ENCODE measurements at regions not wholly inside any gene's neighbourhood (a gene's known extent, or its start where the extent isn't known, plus 50 kb on each side); places are given as distances from the start of the nearest gene placed in this dataset.
"Not testable (repeated sequence)": the region's sequence is repeated elsewhere in the genome, so short reads cannot be mapped to it uniquely, and the experiment has no call there.

DNA sequence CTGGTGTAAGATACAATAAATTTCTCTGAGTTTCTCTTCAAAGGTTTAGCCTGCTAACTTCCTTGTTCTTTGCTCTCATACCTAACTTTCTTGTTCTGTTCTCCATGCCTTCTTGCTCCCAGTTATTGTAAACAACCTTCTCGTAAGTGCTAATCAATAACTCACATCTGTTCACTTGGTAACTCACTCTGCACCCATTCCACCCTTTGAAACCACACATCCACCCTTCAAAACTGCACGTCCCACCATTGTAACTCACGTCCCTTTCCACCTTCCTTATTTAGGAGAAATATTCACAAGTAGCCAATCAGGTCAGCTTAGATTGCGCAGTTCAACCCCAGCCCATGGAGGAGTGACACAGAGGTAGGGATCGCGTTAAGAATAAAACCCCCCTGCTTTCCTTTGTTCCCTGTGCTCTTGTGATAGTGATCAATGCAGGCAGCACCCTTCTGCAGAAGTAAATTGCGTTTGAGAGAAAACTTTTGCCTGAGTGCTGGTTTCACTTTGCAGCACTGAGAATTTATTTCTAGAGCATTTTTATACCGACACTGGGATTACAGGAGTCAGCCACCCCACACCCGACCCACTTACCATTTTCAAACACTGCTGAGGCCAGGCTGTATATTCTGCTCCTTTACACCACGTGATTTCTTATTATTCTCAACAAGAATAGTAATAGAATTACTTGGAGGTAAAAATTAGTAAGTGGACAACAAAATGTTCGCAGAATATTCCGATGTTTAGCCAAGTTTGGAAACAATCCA is 789.2 kb upstream of the RGS18 start:
- no peak for DNase-seq

DNA sequence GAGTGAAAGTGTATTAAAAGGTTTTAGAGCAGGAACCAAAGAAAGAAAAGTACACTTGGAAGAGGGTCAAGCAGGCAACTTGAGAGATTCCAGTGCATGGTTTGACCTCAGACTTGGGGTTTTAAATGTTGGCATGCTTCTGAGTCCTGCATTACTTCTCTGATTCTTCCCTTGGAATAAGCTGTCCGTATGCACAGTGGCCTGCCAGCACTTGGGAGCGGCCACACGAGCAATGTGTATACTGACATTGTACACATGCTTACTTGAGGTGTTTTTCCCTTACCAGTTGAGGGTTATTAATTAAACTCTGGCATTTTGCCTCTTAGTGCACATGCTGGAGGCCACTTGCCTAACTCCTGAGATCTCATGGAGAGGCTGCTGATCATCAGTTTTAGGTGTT is 786.6 kb upstream of the RGS18 start:
- no peak for DNase-seq

DNA sequence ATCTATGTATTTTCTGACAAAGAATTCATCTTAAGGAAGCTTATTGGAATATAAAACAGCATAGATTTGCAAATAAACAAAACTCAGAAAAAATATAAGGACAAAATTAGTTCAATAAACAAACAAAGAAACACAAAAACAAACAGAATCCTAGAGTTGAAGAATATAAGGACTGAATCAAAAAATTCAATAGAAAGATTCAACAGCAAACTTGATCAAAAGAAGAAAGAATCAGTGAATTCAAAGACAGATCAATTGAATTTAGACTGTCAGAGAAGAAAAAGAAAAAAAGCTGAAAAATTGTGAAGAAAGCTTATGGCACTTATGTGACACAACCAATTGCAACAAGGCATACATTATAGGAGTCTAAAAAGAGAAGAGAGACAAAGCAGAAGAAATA is 770.0 kb upstream of the RGS18 start:
- no peak for DNase-seq

DNA sequence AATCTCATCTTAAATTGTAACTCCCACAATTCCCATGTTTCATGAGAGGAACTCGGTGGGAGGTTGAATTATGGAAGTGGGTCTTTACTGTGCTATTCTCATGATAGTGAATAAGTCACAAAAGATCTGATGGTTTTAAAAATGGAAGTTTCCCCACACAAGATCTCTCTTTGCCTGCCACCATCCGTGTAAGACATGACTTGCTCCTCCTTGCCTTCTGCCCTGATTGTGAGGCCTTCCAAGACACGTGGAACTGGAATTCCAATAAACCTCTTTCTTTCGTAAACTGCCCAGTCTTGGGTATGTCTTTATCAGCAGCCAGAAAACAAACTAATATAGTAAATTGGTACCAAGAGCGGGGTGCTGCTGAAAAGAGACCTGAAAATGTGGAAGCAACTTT is 761.6 kb upstream of the RGS18 start:
- no peak for DNase-seq

DNA sequence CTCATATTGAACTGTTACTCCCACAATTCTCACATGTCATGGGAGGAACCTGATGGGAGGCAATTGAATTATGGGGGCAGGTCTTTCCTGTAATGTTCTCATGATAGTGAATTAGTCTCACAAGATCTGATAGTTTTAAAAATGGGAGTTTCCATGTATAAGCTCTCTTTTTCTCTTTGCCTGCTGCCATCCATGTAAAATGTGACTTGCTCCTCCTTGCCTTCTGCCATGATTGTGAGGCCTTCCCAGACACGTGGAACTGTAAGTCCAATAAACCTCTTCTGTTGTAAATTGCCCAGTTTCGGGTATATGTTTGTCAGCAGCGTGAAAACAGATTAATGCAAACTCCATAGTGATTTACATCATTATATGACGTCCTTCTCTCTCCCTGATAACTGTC is 759.7 kb upstream of the RGS18 start:
- DNase-seq = no peak

DNA sequence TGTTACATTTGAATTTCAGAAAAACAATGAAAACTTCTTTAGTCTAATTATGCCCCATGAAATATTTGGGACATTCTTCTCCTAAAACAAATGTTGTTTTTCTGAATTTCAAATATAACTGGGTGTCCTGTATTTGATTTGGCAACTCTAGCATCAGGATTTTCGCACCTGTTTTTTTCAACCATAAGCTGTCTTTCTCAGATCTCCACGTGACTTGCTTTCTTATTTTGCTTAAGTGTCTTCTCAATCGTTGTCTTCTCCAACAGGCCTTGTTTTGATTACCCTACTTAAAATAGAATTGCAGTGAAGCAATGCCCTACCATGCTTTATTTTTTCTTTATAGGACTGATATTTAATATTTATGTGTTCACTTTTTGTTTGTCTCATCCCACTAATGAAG is 752.8 kb upstream of the RGS18 start:
- no peak for DNase-seq

DNA sequence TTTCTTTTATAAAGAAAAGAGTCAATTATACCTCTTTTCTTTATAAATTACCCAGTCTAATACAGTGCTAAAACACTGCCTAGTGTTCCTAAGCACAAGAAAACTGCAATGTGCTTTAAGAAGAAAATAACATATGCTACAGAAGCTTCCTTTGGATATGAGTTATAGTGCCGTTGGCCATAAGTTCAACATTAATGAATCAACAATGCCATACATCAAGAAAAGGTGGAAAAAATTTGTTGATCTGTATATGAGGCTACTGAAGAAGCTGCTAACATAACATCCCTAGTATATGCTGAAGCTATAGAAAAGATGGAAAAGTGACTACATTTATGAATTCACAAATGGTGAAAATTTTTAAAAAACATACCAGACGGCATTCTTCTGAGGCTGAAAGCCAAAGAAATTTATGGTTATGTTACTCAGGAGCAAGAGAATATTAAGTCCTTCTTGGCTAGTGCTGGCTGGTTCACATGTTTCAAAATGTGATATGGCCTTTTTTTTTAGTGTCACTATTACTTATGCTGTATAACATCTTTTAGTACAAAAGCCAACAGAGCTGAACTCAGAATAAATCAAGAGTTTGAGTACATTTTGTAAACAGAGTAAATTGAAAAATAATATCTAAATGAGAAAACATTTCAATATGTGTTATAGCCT is 743.2 kb upstream of the RGS18 start:
- DNase-seq = no peak

DNA sequence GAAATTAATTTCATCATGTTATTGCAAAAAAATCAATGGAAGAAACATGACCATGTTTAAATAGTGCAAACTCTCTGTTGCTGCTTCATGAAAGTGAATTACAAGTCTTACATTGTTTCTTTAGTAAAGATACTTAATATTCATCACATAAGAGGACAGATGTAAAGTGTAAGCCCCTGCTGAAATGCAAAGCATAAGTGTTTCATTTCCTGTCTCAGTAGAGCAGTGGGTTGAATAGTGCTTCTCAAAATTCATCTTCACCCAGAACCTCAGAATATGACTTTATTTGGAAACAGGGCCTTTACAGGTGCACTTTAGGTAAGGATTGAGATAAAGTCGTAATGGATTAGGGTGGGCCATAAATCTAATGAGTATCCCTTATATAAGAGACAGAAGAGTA is 738.4 kb upstream of the RGS18 start:
- no peak for DNase-seq

DNA sequence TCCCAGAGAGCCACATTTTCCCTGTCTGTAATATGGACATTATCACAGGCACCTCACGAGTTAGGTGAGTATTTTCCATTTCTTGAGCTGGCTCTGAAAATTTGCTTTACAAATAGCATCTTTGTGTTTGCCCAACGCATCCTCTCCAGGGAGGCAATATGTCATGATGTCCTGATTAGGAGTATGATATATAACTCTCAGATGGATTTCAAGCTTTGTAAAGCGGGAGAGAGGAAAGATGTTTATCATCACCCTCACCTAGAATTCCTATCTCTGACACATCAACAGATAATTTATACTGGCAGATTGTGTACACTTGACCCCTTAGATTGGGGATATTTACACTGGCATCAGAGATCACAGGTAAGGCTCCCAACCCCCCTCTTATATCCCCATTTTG is 730.7 kb upstream of the RGS18 start:
- DNase-seq = no peak

DNA sequence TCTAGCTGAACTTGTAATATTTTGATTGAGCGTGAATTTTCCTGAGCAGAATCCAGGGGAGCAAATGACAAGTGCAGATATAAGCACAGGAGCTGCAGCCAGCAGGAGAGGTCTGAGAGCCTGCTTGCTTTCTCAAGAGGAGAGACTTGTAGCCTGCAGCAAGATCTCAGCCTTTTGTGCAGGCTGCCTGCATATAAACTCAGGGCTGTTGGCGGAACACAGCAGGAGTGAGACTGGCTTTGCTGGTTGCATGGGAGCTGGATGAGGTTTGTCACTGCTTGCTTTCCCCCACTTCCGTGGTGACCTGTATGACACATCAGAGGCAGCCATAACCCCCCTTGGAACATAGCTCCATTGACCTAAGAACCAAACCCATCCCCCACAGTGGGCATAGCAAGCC is 725.4 kb upstream of the RGS18 start:
- no peak for DNase-seq

DNA sequence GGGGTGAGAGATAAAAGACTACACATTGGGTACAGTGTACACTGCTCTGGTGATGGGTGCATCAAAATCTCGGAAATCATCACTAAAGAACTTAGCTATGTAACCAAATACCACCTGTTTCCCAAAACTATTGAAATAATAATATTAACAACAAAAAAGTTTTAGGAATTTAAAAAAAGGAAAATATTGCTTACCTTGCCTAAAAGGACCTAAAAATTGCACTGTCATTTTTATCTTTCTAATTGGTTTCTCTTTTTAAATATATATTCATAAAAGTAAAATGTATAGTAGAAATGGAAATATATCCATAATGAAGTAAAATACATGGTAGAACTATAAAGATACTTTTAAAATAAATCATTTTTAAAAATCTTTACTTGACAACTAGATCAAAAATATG is 719.3 kb upstream of the RGS18 start:
- DNase-seq = no peak

DNA sequence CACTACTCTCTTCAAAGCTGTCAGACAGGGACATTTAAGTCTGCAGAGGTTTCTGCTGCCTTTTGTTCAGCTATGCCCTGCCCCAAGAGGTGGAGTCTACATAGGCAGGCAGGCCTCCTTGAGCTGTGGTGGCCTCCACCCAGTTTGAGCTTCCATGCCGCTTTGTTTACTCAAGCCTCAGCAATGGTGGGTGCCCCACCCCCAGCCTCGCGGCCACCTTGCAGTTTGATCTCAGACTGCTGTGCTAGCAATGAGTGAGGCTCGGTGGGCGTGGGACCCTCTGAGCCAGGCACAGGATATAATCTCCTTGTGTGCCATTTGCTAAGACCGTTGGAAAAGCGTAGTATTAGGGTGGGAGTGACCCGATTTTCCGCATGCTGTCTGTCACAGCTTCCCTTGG is 710.0 kb upstream of the RGS18 start:
- not testable (repeated sequence) for DNase-seq

DNA sequence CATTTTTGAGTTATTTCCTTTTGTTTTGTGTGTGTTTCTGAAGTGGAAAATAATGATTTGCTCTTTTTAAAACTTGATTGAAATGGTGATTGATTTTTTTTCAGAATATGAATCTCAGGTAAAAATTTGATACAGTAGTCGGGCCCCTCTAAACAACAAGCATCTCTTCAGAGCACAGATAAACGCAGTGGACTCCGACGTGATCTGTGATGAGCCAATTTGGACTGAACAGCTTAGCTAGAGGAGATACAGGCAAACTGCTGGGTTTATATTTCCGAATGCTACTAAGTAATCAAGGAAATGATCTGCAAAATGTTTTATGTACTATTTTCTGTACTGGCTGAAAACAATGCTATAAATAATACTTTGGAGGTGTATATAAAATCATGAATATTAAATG is 705.7 kb upstream of the RGS18 start:
- DNase-seq = no peak

DNA sequence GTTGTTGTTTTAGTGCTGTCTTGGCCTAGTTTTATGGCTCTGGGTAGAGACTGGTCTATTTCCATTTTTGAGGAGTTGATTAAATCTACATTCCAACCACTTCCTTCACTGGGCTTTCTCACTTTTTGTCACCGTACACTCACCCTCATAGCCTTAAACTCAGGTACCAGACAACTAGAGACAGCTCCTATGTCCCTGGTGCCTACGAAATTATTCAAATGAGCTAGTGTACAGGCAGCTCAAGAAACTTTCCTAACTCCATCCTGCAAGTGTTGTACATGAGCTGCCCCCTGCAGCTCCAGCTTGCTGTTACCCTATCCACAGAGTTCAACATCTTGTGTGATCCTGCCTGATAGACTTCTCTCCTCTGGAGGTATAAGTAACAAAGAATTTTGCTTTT is 704.8 kb upstream of the RGS18 start:
- no peak for DNase-seq

DNA sequence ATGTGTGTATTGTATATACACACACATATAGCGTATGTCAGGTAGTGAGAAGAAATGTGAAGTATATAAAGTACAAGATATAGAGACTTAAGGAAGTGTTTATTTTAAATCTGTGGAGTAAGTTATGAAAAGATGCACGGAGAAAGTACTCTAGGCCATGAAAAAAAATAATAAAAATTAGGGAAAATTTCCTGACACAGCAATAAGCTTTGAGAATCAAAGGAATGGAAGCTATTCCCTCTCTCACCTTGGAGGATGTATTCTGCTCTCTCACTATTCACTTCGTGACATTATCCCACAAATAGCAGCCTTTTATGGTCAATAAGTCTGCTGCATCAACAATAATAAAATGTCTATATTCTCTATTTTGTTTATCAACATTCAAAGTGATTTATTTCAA is 700.4 kb upstream of the RGS18 start:
- no peak for DNase-seq

DNA sequence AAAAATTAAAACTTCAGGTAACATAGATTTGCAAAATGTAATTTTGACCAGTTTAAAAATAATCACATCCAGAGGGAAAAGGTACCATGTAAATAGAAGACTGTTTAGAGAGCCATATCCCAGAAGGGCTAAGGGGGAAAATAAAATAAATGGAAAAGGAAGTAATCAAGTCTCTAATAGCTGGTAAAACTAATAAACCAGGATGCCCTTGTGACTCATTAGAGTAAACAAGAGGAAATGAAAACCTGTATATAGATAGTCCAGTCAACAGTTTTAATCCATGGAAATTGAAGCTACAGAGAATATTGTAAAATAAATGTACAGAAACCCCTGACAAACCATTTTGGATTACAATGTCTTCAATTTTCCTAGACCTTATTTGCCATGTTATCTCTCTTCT is 698.0 kb upstream of the RGS18 start:
- no peak for DNase-seq

DNA sequence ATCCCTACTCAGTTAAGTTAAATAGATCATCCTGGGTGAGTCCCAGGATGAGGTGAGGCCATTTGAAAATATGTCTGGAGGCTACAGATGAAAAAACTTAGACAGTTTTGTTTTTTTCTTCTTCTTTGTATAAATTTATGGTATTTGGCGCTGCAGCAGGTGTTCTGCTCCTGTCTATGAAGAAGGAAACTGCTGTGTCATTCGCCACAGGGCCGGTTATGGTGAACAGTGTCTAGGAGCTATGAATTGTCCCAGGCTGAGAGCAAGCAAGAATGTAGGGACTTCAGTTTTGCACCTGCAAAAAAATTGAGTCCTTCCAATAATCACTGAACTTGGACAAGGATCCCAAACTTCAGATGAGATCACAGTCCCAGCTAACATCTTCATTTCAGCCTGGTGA is 674.3 kb upstream of the RGS18 start:
- DNase-seq = no peak

DNA sequence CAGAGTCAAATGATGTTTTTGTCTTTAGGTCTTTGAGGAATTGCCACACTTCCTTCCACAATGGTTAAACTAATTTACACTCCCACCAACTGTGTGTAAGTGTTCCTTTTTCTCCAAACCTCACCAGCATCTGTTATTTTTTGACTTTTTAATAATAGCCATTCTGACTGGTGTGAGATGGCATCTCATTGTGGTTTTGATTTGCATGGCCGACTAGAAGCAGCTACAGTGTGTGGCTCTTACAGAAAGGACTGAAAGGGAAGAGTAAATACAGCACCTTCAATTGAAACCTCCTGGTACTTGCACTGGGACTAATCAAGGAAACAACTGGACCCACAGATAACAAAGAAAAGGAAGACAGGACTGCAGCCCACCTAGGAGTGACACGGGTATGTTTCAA is 668.0 kb upstream of the RGS18 start:
- DNase-seq = no peak

DNA sequence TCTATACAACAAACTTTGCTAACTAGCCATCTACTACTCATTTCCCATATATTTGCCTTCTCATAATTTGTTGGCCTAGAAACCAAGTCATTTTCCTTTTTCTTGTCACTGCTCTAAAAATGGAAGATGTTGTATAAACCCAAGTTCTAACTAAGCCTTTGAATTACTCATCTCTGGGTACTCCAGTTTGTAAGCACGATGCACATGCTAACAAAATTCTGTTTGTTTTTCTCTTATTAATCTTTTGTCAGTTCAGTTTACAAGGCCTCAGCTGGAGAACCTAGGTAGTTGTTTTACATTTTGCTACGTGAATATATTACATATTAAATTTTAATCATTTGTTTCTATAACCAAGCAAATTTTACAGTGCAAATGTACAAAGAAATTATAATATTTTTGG is 663.2 kb upstream of the RGS18 start:
- no peak for DNase-seq

DNA sequence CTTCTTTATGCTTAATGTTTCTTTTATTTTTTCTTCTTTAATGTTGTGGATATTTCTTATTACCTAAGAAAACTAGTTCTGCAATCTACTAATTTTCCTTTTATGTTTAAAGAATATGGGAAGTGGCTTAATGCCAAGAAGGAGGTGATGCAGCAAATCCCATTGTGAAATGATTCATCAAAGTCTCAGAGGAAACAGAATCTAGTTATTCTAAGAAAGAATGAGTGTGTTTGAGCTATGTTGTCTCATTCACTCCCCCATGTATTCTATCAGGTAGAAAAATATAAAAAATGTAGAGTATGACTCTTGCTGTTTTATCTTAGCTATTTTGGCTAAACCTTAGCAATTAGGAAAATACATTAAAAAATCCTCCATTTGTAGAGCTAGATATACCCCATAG is 659.9 kb upstream of the RGS18 start:
- DNase-seq = no peak

DNA sequence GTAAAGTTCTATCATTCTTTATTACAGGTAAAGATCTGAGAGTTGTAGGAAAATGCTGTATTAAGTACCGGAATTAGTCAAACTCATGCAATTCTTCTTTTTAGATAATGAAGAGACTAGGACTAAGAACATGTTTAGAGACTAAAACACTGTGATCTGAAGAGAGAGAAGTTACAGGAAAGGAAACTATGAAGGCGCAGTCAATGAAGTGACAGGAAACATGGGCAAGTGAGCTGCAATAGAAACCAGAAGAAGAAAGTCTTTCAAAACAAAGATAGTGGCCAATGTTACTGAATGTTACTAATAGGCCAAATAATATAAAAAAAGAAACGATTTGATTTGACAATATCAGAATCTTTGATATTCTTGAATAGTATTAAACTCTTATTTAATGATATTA is 659.4 kb upstream of the RGS18 start:
- DNase-seq = no peak

DNA sequence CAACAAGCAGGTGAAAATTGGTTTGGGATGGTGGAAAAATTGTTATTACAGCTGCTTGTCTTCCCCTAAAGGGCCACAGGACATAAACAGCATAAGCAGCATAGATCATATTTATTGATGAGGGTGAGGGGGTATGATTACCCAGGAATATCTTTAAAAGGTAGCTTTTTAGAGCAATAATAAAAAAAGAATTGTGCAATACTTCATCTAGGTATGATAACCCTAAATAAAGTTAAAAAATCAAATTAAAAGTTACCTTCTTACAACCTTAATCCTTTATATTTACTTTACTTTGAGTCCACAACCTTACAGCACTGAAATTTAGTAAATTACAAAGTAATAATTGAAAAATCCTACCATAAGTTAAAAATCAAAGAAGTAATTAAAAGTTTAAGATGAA is 653.3 kb upstream of the RGS18 start:
- no peak for DNase-seq

DNA sequence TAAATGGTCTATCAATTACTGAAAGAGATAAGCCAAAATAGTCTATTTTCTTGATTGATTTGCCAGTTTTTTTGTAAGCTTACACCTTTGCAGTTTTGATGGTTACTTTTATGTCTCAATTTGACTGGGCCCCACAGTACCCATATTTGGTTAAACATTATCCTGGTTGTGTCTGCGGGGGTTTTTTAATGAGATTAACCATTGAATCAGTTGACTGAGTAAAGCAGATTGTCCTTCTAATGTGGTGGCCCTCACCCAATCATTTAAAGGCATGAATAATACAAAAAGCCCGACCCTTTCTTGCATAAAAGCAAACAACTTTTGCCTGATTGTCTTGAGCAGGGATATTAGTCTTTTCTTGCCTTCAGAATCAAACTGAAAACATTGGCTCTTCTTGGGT is 650.0 kb upstream of the RGS18 start:
- no peak for DNase-seq

DNA sequence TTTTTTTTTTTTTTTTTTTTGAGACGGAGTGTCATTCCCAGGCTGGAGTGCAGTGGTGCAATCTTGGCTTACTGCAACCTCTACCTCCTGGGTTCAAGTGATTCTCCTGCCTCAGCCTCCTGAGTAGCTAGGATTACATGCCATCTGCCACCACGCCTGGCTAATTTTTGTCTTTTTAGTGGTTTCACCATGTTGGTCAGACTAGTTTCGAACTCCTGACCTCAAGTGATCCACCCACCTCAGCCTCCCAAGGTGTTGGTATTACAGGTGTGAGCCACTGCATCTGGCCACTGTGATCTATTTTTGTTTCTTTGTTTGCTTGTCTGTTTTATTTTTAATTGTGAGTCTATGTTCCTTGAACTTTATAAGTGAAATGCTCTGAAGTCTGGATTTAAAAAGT is 646.8 kb upstream of the RGS18 start:
- not testable (repeated sequence) for DNase-seq

DNA sequence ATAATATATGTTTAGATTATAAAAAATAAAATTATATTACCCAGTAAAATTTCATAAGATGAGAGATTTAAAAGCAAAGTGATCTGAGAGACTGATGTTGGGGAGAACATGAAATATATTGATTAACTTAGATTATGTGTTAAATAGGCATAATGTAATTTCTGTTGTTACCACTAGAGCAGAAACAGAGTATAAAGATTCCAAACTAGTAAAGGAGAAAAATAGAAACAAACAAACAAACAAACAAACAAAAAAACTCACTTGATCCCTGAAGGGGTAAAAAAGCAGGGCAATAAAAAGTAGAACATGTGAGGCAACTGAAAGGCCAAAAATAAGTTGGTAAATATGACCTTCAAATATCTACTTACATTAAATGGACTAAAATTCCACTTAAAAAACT is 640.4 kb upstream of the RGS18 start:
- DNase-seq = no peak

All from NCI-H2081 (cell line).